ENCODE measurements at regions not wholly inside any gene's neighbourhood (a gene's known extent, or its start where the extent isn't known, plus 50 kb on each side); places are given as distances from the start of the nearest gene placed in this dataset.
A peak's percentile ranks its signal among the peaks of the same experiment; 100 is the strongest.
"Not testable (repeated sequence)": the region's sequence is repeated elsewhere in the genome, so short reads cannot be mapped to it uniquely, and the experiment has no call there.

DNA sequence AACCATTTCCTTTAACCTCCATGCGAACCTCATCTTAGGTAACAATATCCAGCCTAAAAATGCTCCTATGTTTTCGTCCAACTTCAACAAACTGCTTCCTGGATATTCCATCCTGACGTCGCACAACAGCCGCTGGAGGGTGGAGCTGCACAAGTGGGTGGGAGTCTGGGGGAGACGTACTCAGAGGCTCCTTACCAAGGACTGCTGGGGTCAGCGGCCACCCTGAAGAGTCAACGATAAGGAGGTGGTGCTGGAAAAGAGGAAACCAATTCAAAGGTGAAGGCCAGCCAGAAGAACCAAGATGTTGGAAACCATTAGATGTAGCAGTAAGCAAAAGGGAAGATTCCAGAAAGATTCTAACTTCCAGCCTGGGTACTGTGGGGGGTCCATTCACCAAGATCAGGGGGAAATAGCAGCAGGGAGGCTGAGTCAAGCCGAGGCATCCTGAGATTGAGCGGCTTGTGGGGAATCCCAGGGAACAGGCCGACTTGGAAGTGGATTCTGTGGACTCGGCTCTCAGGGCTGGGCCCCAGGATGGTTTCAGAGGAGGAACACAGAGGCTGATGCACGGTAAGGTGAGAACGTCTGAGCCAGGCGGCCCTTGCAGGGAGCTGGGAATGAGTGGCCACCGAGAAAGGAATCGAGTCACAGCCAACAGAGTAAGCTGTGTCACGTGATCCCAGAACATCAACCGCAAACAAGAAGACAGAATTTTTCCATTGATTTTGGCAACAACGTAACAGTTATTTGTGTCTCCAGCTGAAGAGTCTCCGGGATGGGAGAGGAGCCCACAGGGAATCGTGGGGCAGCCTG lies 375.7 kb downstream of the NPHP4 start:
- no peak for DNase-seq (ENCODE audit: low read depth, low spot score)
- in situ Hi-C loops (cut with HindIII; ENCODE audit: low pct_unique_long_range_greater_than_20kb, low sequenced_read_pairs) = no loop called here

- in situ Hi-C loops (cut with HindIII; ENCODE audit: low pct_unique_long_range_greater_than_20kb, low sequenced_read_pairs) = no loop called here
- DNase-seq (ENCODE audit: low read depth, low spot score) = no peak
Observed at GRCh38 chr1:5615076-5615475, 377.1 kb downstream of the NPHP4 start.

DNA sequence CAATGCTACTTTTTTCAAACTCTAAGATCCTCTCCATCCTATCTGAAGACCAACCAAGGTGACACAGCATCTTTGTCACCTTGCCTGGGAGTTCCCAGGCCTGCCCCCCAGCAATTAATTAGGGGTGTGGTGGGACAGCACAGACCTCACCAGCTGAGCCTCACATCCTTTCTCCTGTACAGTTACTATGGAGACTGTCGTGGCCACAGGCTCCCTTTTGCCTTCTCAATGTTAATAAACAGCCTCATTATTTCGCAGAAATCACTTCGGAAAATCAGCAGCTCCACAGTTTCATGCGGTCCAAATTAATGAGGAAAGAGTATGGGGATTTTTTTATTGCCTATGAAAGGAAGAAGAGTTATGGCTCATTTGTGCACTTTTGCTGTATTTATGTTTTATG lies 378.3 kb downstream of the NPHP4 start:
- in situ Hi-C loops (cut with HindIII; ENCODE audit: low pct_unique_long_range_greater_than_20kb, low sequenced_read_pairs) = no loop called here
- no peak for DNase-seq (ENCODE audit: low read depth, low spot score)

- DNase-seq (ENCODE audit: low read depth, low spot score) = no peak
- in situ Hi-C loops (cut with HindIII; ENCODE audit: low pct_unique_long_range_greater_than_20kb, low sequenced_read_pairs) = no loop called here
Observed at GRCh38 chr1:5611851-5612250, 380.4 kb downstream of the NPHP4 start.

DNA sequence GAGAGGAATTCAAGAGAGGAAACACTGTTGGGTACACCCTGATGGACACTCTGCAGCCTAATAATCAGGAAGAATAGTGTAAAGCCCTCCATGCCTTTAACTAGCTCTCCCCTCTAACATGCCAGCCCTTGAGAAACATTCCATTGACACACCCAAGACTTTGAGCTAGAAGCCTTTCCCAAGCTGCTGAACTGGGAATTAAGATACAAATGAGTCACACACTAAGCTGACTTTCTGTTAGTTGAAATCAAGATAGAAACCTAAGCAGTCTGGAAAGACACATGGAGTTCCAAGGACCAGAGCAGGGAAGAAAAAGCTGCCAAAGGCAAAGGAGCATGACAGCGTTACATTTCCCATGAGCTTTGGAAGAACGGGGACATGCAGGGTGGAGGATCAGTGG lies 380.8 kb downstream of the NPHP4 start:
- no peak for DNase-seq (ENCODE audit: low read depth, low spot score)
- in situ Hi-C loops (cut with HindIII; ENCODE audit: low pct_unique_long_range_greater_than_20kb, low sequenced_read_pairs) = no loop called here

- in situ Hi-C loops (cut with HindIII; ENCODE audit: low pct_unique_long_range_greater_than_20kb, low sequenced_read_pairs) = no loop called here
- DNase-seq (ENCODE audit: low read depth, low spot score) = no peak
Observed at GRCh38 chr1:5610432-5610831, 381.8 kb downstream of the NPHP4 start.

DNA sequence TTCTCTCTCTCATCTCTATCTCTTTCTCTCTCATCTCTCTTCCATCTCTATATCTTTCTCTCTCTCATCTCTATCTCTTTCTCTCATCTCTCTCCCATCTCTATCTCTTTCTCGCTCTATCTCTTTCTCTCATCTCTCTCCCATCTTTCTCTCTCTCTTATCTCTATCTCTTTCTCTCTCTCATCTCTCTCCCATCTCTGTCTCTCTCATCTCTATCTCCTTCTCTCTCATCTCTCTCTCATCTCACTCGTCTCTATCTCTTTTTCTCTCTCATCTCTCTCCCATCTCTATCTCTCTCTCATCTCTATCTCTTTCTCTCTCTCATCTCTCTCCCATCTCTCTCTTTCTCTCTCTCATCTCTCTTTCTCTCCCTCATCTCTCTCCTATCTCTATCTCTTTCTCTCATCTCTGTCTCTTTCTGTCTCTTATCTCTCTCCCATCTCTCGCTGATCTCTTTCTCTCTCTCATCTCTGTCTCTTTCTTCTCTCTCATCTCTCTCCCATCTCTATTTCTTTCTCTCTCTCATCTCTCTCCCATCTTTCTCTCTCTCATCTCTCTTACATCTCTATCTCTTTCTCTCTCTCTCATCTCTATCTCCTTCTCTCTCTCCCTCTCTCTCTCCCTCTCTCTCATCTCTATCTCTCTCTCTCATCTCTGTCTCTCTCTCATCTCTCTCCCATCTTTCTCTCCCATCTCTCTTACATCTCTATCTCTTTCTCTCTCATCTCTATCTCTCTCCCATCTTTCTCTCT lies 388.7 kb downstream of the NPHP4 start:
- in situ Hi-C loops (cut with HindIII; ENCODE audit: low pct_unique_long_range_greater_than_20kb, low sequenced_read_pairs) = no loop called here
- DNase-seq (ENCODE audit: low read depth, low spot score) = no peak

DNA sequence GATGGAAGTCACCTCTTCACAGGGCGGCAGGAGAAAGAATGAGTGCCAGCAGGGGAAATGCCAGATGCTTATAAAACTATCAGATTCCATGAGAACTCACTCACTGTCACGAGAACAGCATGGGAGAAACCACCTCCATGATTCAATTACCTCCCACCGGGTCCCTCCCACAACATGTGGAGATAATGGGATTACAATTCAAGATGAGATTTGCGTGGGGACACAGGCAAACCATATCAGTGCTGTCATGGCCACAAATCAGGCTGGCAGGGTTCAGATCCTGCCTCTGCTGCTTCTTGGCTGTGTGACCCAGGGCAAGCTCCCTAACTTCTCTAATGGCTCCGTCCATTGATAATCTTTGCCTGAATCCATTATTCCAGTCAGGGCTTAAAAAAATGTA lies 389.5 kb downstream of the NPHP4 start:
- DNase-seq (ENCODE audit: low read depth, low spot score); in situ Hi-C loops (cut with HindIII; ENCODE audit: low pct_unique_long_range_greater_than_20kb, low sequenced_read_pairs): not testable (repeated sequence)

- no peak for DNase-seq (ENCODE audit: low read depth, low spot score)
- in situ Hi-C loops (cut with HindIII; ENCODE audit: low pct_unique_long_range_greater_than_20kb, low sequenced_read_pairs) = no loop called here
Observed at GRCh38 chr1:5601516-5601915, 390.7 kb downstream of the NPHP4 start.

DNA sequence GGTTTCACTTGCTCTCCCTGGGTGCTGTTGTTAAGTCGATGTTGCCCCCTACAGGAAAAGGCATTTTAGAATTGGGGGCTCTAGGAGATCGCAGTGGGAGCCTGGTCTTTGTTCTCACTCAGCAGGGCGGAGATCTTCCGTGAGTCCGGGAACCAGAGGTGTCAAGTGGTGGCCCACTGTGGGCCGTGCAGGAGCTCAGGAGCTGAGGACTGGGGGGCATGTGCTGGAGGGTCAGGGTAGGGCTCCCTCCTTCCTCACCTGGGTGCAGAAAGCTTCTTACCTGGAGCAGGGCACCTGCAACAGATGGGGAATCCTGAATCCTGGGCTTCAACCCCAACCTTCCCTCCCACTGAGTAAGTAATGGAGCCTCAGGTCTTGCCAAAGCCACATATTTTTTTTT lies 392.7 kb downstream of the NPHP4 start:
- in situ Hi-C loops (cut with HindIII; ENCODE audit: low pct_unique_long_range_greater_than_20kb, low sequenced_read_pairs) = no loop called here
- DNase-seq (ENCODE audit: low read depth, low spot score) = no peak

GRCh38 chr1:5598824-5599395 lies 393.3 kb downstream of the NPHP4 start:
- in situ Hi-C loops (cut with HindIII; ENCODE audit: low pct_unique_long_range_greater_than_20kb, low sequenced_read_pairs) = no loop called here
- no peak for DNase-seq (ENCODE audit: low read depth, low spot score)

DNA sequence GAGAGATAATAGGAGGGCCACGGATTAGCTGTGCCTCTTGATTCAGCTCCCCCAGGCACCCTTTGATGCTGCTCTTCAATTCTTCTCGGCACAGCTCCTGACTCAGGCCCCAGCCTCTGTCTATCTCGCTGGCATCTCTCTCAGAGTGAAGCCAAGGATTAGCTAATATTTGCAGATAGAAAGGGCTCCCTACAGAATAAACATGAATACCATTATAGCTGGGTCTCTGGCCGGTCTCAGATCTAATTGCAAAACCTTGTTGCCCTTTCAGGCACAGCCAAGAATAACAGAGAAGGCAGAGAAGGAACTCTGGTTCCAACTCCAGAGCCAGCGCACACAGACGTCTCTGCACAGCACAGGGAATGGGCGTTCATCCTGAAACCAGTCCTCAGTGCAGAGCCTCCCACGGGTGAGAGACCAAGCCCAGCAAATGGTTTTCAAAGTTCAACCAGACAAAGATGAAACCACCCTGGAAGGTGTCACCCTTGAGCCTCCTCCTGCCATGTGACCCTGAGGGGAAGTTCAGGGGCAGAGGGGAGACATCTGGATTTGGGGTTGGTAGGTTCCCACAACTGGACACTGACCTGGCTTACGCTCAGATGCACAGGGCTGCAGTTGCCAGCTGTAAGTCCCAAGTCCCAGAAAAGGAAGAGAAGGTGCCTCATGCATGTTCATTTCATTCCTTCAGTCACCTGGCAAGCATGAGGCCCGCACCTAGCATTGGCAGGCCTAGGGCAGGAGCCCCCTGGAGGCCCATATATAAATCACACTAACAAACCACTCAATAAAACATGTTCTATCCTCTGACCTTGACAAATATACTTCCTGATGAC lies 394.0 kb downstream of the NPHP4 start:
- peak; percentile 5 for DNase-seq (ENCODE audit: low read depth, low spot score)
- in situ Hi-C loops (cut with HindIII; ENCODE audit: low pct_unique_long_range_greater_than_20kb, low sequenced_read_pairs) = no loop called here

- in situ Hi-C loops (cut with HindIII; ENCODE audit: low pct_unique_long_range_greater_than_20kb, low sequenced_read_pairs) = no loop called here
- DNase-seq (ENCODE audit: low read depth, low spot score) = no peak
Observed at GRCh38 chr1:5597171-5597850, 394.9 kb downstream of the NPHP4 start.

GRCh38 chr1:5596651-5597050 lies 395.6 kb downstream of the NPHP4 start:
- in situ Hi-C loops (cut with HindIII; ENCODE audit: low pct_unique_long_range_greater_than_20kb, low sequenced_read_pairs) = no loop called here
- no peak for DNase-seq (ENCODE audit: low read depth, low spot score)

DNA sequence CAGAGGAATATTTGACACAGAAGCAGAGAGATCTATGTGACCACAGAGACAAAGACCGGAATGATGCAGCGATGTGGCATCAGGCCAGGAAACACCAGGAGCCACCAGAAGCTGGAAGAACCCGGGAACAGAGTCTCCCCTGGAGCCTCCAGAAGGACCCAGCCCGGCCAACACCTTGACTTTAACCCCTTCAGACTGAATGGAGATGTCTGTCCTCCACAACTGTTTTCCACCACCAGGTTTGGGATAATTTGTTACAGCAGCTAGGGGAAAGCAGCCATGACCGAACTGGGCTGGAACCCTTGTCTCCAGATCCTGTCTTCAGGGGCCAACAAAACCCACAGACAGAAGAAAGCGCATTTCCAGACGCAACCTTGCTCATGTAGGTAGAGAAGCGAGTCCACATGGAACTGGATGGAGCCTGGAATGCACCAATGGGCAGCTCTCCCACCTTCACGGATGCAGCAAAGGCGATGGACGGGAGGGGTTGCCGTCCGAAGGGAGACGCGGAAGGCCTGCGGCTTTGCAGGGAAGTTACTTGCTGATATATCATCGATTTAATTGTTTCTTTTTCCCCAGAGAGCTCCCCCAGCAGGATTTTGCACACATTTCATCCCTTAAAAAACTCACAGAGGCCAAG lies 396.6 kb downstream of the NPHP4 start:
- in situ Hi-C loops (cut with HindIII; ENCODE audit: low pct_unique_long_range_greater_than_20kb, low sequenced_read_pairs) = no loop called here
- DNase-seq (ENCODE audit: low read depth, low spot score) = no peak

GRCh38 chr1:5594056-5594956 lies 397.9 kb downstream of the NPHP4 start:
- in situ Hi-C loops (cut with HindIII; ENCODE audit: low pct_unique_long_range_greater_than_20kb, low sequenced_read_pairs) = no loop called here
- no peak for DNase-seq (ENCODE audit: low read depth, low spot score)
